Middle frontal gyrus (tissue), 1 donor: ENCODE measurements at regions not wholly inside any gene's neighbourhood (a gene's known extent, or its start where the extent isn't known, plus 50 kb on each side); places are given as distances from the start of the nearest gene placed in this dataset.
"Not testable (repeated sequence)": the region's sequence is repeated elsewhere in the genome, so short reads cannot be mapped to it uniquely, and the experiment has no call there.

Experiments used
- DNase-seq: peaks from one replicate; pipeline ENCODE4 v3.0.0-alpha.2; 2015; ENCODE audit warnings: low spot score; ENCODE audit errors: extremely low spot score

DNA sequence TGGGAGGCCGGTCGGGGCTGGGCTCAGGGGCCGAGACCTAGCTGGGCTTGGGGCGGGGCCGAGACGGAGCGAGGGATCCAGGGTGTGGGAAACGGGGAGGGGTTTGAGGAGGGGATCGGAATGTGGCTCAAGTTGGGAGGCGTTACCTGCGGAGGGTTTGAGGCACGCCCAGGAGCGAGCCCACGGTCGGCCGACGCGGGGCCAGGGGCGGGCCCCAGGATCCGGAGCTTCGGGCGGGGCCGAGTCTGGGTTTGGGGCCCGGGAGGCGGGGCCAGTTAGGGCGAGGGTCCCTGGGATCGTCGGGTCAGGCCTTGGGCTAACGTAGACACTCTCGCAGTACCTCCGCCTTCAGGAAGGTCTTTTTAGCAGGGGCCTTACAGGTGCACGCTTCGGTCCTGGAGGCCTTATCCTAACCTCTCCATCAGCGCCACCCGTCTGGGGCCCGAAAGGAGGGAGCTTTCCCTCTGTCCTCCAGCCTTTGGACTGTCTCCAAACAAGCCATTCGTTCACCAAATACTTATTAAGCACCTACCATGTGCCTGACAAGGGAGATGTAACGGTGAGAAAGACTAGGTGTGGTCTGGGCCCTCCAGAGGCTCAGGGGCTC is 228.2 kb upstream of the FRG2C start:
- DNase-seq, result peak; percentile 5

DNA sequence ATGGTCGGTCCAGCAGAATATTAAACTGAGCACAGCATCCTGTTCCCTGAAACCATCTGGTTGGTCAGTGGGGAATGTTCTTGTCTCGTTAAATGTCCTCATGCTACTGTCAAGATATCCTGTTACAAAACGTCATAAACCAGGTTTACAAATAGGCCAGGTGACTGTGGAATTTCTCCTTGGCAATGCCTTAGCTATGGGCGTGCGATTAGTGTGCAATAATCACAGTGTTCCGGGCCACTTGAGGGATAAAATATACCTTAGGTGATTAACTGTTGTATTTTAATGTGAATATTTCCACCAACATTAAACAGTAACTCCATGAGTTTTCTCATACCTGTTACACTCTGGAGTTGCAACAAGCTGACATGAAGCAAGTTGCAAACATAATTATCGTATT is 223.1 kb upstream of the FRG2C start:
- DNase-seq, result not testable (repeated sequence)

DNA sequence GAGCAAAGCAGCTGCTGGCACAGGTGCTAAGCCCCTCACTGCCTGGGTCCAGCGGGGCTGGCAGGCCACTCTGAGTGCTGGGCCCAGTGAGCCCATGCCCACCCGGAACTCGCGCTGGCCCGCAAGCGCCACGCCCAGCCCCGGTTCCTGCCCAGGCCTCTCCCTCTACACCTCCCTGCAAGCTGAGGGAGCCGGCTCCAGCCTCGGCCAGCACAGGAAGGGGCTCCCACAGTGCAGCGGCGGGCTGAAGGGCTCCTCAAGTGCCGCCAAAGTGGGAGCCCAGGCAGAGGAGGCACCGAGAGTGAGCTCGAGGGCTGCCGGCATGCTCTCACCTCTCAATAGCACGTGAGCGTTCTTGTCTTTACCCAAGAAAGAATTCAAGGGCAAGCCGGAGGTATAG is 219.5 kb upstream of the FRG2C start:
- not testable (repeated sequence) for DNase-seq

DNA sequence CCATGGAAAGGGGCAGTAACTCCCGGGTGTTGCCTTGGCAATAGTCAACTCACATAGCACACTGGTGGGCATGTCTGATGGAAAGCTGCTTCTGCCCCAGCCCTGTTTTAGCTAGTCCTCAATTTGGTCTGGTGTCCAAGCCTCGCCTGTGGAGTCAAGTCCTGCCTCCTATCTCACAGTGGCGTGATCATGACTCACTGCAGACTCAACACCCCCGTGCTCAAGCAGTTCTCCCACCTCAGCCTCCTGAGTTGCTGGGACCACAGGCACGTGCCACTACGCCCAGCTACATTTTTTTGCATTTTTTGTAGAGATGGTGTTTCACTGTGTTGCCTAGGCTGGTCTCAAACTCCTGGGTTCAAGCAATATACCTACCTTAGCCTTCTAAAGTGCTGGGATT is 218.9 kb upstream of the FRG2C start:
- DNase-seq, result not testable (repeated sequence)

DNA sequence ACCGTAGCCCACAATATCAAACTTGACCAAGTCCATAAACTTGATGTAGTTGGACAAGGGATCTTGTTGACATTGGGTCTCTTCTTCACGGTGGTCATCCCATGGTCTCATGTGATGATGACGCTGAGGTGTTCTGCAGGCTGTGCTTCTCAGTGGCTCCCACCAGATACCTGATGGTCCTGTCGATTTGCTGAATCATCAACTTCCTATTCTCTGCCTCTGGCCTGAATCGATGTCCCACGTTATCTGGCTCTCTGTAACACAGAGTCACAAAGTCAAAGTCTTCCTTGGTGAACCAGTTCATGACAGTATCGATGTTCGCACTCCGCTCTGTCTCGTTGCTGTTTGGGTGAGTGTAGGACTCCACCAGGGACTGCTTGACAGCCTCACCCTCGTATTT is 217.2 kb upstream of the FRG2C start:
- not testable (repeated sequence) for DNase-seq

DNA sequence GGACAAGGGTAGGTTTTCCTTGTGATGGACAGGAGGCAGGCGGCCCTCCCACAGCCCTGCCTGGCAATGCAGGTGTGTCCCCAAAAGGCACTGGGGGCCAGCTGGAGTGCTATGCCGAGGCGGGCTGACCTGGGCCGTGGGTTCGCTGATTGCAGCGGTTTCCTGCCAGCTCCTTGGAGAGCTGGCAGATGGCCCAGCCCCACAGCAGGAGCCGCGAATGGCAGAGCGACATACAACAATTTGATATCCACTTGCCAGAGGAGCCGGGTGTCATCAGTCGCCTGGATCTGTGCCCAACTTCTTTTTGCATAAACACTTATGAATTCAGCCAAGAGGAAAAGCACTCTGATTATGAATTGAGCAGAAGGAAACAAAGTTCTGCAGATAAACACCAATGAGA is 210.8 kb upstream of the FRG2C start:
- DNase-seq, result not testable (repeated sequence)

DNA sequence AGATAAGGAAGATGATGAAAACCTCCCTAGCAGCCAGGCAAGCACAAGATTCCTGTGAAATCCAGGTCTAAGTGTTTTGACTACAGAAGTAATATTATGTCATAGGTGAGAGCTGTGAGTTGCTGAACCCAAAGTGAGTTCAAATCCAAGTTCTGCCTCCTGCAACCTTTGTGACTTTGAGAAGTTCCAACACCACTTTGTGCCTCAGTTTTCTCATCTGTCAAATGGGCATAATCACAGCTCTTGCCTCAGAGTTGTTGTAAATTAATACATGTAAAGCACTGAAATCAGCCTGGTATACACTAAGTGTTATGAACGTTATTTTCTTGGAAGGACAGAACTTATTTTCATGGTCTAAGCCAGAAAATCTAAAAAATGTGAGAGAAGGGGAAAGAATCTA is 210.3 kb upstream of the FRG2C start:
- not testable (repeated sequence) for DNase-seq

DNA sequence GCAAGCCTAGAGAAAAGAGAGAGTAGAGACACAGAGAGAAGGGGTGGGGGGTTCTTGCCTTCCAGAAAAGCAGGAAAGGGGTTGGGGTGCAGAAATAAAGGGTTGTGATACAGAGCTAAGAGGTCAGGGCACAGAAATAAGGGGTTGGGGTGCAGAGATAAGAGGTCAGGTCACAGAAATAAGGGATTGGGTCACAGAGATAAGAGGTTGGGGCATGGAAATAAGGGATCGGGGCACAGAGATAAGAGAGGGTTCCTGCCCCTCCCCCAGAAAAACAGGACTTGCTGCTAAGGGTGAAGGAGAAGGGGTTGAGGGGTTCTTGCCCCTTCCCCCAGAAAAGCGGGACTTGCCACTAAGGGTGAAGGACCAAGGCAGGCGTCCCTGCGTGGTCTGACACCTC is 189.6 kb upstream of the FRG2C start:
- not testable (repeated sequence) for DNase-seq

DNA sequence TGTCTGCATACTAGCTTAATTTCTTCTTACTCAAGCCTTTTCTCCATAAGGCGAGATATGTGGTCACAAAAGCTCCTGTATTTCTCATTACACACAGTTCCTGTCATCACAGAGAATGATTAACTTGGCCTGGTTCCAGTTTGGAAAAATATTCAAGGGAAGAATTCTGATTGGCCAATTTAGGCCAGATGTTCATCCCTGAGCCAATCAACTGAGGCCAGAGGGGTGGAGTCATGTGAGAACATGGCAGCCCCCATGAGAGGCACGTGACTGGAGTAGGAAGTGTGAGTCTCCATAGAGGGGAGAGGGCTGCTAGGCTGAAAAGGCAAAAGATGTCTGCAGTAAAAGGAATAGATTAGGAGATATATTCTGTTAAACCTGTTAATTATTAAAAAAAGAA is 167.5 kb upstream of the FRG2C start:
- DNase-seq, result not testable (repeated sequence)

DNA sequence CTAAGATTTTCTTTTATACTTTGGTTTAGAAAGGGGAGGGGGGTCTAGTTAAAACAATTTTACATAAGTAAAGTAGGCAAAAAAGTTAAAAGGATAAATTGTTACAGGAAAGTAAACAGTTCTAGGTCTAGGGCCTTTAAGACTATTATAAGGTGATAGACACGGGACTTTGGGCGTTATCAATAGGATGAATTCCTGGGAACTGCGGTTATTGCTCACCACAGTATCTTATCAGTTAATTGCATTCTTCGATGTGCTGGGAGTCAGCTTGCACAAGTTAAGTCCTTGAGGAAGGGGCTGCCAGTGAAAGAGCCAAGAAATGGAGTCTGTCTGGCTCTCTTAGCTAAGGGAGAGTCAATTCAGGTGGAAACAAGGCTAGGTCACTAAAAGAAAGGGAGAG is 163.8 kb upstream of the FRG2C start:
- not testable (repeated sequence) for DNase-seq

DNA sequence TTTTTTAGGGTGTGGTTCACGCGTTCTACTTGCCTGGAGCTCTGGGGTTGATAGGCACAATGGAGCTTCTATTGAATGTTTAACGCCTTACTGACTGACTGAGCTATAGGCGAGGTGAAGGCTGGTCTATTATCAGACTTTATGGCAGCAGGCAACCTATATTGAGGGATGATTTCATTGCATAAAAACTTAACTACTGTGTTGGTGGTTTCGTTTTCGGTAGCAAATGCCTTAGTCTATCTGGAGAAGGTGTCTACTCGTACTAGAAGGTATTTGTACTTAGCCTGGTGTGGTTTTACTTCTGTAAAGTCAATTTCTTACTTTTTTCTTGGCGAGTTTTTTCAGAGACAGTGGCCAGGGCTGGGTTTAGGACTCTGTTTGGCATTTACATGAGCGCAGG is 162.0 kb upstream of the FRG2C start:
- DNase-seq, result not testable (repeated sequence)

DNA sequence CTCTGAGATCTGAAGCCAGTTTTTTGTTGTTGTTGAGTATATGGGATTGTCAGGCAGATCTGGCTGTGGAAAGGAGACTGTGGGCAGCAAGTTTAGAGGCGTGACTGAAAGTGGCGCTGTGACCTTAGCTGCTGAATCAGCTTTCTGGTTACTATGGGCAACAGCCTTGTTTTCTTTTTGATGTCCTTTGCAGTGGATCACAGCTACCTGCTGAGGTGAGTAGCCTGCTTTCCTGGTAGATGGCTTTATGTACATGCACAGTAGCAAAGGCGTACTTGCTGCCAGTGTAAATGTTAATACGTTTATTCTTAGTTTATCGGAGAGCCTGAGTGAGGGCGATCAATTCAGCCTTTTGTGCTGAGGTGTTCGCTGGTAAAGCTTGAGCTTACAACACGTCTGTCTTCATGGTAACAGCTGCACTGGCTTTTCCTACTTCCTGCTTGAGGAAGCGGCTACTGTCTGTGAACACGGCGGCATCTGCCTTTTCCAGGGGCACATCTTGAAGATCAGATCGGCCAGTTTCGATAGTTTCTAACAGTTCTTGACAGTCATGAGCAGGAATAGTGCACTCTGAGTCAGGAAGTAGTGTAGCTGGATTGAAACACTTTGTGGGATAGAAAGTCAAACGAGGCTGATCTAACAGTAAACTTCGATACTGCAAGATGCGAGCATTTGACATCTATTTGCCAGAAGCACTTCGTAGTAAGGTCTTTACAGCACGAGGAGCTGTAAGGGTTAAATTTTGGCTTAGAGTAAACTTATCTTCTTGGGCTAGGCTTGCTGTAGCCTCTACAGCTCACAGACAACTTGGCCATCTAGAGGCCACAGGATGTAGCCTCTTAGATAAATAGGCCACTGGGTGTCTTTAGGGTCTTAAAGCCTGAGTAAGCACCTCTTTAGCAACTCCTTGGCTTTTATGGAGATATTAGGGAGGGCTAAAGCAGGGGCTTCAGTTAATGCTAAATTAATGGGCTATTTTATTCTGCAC is 161.1 kb upstream of the FRG2C start:
- DNase-seq, result not testable (repeated sequence)

DNA sequence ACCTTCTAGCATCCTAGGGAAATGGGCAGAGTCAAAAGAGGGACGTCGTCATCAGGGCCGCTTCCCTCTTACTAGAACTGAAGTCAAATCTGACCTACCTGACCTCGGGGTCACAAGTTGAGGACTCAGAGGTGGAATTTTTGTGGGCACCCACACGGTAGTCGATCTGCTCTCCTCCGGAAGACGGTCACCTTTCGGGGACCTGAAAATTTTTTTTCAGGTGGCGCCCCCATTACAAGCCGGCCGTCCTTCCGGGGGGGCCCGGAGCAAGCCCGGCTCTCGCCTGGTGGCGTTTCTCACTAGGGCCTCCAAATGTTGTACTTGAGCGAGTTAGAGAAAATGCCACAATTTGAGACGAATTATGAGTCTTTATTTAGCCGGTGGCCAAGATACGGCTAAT is 157.5 kb upstream of the FRG2C start:
- no peak for DNase-seq

DNA sequence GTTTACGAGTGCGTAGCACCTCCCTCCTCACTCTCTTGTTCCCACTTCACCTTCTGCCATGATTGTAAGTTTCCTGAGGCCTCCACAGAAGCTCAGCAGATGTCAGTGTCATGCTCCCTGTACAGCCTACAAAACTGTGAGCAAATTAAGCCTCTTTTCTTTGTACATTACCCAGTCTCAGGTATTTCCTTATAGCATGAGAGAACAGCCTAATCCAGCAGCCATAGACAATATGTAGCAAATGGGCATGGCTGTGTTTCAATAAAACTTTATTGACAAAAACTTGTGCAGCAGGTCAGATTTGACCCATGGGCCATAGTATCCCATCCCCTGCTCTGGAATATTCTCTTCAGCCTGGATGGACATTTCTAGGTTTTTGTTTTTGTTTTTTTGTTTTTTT is 156.2 kb upstream of the FRG2C start:
- DNase-seq, result not testable (repeated sequence)

DNA sequence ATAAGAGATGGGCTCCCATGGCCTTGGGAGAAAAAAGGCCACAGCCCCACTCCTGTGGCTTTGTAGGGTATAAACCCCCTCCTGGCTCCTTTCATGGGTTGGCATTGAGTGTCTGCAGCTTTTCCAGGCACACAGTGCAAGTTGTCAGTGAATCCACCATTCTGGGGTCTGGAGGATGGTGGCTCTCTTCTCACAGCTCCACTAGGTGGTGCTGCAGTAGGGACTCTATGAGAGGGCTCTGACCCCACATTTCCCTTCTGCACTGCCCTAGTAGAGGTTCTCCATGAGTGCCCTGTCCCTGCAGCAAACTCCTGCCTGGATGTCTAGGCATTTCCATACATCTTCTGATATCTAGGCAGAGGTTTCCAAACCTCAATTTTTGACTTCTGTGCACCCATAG is 136.5 kb upstream of the FRG2C start:
- not testable (repeated sequence) for DNase-seq

DNA sequence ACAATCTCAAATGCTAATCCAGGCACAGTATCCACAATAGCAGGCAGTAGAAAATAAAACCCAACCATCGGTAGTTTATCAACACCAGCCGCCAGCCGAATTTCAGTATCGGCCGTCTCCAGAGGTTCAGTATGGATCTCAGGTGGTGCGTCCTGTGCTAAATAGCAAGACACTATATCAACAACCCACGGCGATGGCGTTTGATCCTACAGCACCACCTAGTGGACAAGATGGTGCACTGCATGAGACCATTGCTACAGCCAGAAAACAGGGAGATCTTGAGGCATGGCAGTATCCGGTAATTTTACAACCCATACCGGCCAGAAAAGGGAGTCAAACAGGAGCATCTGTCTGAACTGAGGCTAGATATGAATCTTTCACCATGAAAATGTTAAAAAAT is 112.0 kb upstream of the FRG2C start:
- DNase-seq, result not testable (repeated sequence)

DNA sequence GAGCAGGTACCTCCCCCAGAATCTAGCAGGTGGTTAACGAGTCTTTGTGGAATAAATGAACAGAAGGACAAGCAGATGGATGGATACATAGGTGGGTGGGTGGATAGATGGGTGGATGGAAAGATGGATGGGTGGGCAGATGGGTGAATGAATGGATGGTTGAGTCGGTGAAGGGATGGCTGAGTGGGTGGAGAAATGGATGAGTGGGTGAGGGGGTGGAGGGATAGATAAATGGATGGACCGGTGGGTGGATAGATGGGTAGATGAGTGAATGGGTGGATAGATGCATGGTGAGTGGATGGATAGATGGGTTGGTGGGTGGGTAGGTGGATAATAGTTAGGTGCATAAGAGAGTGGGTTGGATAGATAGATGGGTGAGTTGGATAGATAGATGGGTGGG is 99.7 kb upstream of the FRG2C start:
- DNase-seq, result not testable (repeated sequence)

DNA sequence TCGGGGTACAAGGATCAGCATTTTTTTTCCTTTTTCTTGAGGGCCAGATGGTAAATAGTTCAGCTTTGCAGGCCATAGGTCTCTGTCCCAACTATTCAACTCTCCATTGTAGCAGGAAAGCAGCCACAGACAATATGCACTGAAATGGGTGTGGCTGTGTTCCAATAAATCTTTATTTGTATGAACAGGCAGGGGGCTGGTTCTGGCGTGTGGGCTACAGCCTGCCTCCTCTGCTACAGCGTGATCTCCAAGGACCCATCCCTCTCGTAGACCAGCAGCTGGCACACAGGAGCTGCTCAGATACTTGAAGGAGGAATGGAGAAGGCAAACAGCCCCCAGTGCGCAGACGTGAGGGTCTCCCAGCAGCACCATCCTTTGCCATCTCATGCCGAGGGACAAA is 91.8 kb upstream of the FRG2C start:
- not testable (repeated sequence) for DNase-seq

DNA sequence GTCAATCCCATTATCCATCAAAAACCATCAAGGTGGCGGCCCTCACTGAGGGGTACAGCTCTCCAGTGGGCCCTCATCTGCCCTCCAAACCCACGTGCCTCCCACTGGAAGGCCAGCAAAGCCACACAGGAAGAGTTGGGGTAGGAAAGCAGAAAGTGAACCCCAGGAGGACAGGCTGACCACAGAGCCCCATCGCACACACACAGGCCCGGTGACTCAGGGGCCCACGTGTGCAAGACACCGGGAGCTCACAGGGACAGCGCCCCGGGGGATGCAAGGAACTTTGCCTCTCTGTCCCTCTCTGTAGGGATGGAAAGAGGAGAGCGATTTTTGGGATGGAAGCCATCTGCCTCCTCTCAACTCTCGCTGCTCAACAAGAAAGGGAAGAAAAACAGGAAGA is 85.0 kb upstream of the FRG2C start:
- not testable (repeated sequence) for DNase-seq

DNA sequence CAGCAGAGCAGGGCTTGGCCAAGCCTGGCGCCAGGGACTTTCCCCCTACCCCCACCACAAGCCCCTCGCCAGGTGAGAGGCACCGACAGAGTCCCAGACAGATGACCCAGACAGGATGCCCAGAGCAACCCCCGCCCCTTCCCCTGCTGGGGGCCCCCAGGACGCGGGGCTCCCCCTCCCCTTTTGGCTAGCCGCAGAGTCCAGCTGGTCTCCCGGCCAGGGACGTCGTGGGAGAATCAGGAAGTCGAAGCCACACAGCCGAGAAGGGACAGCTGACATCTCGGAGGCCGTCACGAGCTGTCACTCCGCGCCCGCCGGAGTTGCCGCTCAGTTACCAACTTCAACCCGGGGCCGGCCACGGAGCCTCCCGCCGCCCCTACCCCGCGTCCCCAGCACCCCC is 84.6 kb upstream of the FRG2C start:
- not testable (repeated sequence) for DNase-seq

DNA sequence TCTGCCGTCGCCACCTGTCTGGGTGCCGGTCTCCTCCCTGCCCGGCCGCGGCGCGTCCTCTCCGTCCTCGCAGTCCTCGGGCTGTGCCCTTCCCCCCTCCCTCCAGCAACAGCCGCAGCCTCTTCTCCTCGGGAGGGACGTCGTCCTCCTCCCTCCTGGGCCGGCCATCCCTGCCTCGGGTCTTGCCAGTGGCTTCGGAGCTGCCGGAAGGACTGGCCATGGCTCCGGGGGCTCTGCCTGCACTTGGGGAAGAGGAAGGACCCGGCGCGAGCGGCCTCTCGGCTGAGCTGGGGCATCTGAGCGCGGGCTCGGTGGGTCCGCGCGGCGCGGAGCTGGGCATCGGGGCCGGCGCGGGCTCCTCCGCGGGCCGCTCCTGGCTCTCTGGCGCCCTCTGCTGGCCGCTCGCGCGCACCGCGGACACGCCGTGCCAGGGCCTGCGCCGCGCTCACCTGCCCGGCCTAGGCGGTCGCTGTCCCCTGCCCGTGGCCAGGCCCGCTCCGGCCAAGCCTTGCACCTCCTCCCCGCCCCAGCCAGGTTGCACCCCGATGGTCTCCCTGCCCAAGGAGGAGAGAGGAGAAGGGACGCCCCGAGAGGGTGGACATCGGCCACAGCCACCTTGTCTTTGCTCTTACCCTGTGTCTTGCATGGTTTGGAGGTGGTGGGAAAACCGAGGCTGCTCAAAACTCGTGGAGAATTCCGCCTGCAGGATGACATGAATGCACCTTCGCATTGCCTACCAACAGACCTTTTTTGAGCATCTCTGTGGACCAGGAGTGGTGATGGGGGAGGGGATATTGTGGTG is 83.9 kb upstream of the FRG2C start:
- DNase-seq, result not testable (repeated sequence)

DNA sequence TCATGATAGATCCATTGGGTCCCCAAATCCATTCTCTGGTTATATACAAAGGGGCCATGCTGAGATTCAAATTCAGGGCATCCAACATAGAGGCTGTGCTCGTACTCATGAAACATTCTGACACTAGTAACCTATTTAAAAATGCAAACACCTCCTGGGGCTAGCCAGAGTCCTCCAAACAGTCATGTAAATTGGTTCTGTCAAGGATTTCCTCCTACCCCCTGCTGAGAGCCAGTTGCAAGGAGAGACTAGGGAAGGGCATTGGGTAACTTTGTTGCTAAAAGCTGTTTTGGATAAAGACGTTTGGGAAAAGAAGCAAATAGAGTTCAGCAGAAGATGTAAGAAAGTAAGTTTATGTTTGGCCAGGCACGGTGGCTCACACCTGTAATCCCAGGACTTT is 81.6 kb upstream of the FRG2C start:
- not testable (repeated sequence) for DNase-seq
